ENCODE measurements at regions not wholly inside any gene's neighbourhood (a gene's known extent, or its start where the extent isn't known, plus 50 kb on each side); places are given as distances from the start of the nearest gene placed in this dataset.

DNA sequence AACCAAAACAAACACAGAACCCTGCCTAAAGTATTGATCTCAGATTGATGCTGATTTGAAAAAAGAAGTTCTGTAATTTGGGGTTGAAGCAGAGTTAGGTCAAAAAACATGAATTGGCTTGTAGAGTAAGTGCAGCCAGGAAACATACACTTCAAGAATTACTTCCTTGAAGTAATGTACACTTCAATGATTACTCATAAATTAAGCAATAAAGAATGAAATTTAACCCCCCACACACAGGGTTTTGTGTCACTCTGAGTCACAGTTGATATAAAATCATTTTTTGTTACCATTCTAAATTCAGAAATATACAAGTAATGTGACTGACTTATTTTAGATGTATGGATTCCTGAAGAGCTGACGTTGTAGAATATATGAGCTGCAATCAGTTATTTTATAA lies 622.2 kb downstream of the POM121L12 start:
- Histone ChIP-seq H3K27me3 (no peaks in the 10 kb centered on the region), H3K9me3 (no peaks in the 10 kb centered on the region), H3K36me3 (replicated peaks in 1 of 2; ENCODE audit: insufficient read depth in 1 of 2, low read depth in 2 of 2) (no peaks in the 10 kb centered on the region), H3K27ac (no peak overlapping the region), H3K4me1 (no peaks in the 10 kb centered on the region), H3K4me3 (no peak overlapping the region)
- 35 to 56% methylated on average over 1 of the region's 1 CpG for WGBS, 2 donors
- ATAC-seq (no peak), DNase-seq (no peak)
- no peak for TF ChIP-seq POLR2A (IDR thresholded peaks at IDR 0.05)
- TF ChIP-seq, protein P1, sequence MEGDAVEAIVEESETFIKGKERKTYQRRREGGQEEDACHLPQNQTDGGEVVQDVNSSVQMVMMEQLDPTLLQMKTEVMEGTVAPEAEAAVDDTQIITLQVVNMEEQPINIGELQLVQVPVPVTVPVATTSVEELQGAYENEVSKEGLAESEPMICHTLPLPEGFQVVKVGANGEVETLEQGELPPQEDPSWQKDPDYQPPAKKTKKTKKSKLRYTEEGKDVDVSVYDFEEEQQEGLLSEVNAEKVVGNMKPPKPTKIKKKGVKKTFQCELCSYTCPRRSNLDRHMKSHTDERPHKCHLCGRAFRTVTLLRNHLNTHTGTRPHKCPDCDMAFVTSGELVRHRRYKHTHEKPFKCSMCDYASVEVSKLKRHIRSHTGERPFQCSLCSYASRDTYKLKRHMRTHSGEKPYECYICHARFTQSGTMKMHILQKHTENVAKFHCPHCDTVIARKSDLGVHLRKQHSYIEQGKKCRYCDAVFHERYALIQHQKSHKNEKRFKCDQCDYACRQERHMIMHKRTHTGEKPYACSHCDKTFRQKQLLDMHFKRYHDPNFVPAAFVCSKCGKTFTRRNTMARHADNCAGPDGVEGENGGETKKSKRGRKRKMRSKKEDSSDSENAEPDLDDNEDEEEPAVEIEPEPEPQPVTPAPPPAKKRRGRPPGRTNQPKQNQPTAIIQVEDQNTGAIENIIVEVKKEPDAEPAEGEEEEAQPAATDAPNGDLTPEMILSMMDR (IDR thresholded peaks at IDR 0.05), result no peak
- intact Hi-C loops (cut with DNase I), result no loop called here

DNA sequence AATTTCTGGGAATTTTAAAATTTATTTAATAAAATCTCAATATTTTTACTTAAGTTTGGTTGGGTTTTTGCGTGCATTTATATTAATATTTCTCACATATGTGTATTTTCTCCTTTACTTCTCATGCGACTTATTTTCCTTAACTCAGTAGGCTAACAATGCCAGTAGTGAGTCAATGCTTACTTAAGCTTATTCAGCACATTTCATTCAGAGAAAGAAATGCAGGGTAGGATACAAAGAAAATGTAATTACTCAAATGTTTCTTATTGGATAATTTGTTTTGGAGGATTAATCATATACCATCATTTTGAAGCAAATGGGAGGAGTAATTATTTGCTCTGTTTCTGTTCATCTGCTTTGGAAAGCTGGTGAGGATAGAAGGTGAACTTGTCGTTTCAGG lies 623.5 kb downstream of the POM121L12 start:
- H3K27ac ChIP-seq, result no peak overlapping the region
- H3K4me1 ChIP-seq, result no peaks in the 10 kb centered on the region
- no peak overlapping the region for H3K4me3 ChIP-seq
- DNase-seq (no peak), ATAC-seq (no peak)
- no peaks in the 10 kb centered on the region for H3K27me3 ChIP-seq
- no peaks in the 10 kb centered on the region for H3K9me3 ChIP-seq
- H3K36me3 ChIP-seq (replicated peaks in 1 of 2; ENCODE audit: insufficient read depth in 1 of 2, low read depth in 2 of 2), result no peaks in the 10 kb centered on the region
- TF ChIP-seq POLR2A (IDR thresholded peaks at IDR 0.05), result no peak
- TF ChIP-seq, protein P1 (IDR thresholded peaks at IDR 0.05), result no peak
- WGBS, 2 donors, result 56 to 67% methylated on average over 3 of the region's 3 CpGs
- intact Hi-C loops (cut with DNase I), result no loop called here

DNA sequence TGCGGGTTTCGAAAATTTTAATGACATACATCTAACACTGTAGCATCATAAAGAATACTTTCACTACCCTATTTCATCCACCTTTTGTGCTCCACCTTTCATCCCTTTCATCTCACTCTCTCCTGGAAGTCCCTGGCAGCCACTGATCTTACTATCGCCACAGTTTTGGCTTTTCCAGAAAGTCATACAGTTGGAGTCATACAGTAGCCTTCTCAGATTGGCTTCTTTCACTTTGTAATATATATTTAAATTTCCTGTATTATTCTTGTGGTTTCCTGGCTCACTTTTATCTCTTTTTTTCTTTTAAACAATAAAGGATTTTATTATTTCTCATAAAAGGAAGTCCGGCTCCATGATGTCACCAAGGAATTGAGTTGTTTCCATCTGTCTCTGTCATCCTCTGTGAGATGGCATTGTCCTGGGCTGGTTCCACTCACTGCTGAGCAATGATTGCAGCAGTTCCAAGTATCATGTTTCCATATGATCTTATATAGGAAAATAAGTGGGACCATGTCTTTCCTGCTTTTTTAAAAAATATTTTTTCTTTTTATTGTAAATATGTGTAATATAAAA lies 626.3 kb downstream of the POM121L12 start:
- DNase-seq, result no peak
- H3K4me1 ChIP-seq, result no peaks in the 10 kb centered on the region
- H3K9me3 ChIP-seq, result no peaks in the 10 kb centered on the region
- no peak overlapping the region for H3K27ac ChIP-seq
- no peaks in the 10 kb centered on the region for H3K36me3 ChIP-seq (replicated peaks in 1 of 2; ENCODE audit: insufficient read depth in 1 of 2, low read depth in 2 of 2)
- no peaks in the 10 kb centered on the region for H3K27me3 ChIP-seq
- TF ChIP-seq, protein P1 (IDR thresholded peaks at IDR 0.05), result no peak
- TF ChIP-seq POLR2A (IDR thresholded peaks at IDR 0.05), result no peak
- intact Hi-C loops (cut with DNase I), result no loop called here
- WGBS, 2 donors, result 80 to 85% methylated on average over 4 of the region's 4 CpGs
- ATAC-seq, result no peak
- no peak overlapping the region for H3K4me3 ChIP-seq

DNA sequence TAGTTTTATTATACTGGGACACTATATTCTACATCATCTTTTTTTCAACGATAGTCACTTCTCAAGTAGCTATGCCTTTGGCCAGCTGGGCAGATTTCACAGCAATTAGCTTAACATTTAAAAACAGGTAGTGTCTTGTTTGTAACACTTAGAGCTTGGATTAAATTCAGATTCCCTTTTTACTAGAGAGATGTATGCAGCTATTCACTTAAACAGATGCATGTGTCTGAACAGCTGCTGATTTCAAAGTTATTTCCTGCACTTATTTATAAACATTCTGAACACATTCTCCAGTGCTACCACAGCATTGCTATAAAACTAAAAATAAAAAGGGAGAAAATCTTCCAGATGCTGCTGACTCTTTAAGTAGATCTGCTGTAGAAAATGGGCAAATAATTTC lies 637.2 kb downstream of the POM121L12 start:
- TF ChIP-seq, protein P1 (IDR thresholded peaks at IDR 0.05), result no peak
- no peak for TF ChIP-seq POLR2A (IDR thresholded peaks at IDR 0.05)
- 50 to 76% methylated on average over 1 of the region's 1 CpG for WGBS, 2 donors
- DNase-seq (no peak), ATAC-seq (no peak)
- intact Hi-C loops (cut with DNase I), result no loop called here
- H3K36me3 ChIP-seq (replicated peaks in 1 of 2; ENCODE audit: insufficient read depth in 1 of 2, low read depth in 2 of 2), result no peaks in the 10 kb centered on the region
- H3K9me3 ChIP-seq, result no peaks in the 10 kb centered on the region
- no peaks in the 10 kb centered on the region for H3K27me3 ChIP-seq
- no peak overlapping the region for H3K4me3 ChIP-seq
- no peak overlapping the region for H3K27ac ChIP-seq
- no peaks in the 10 kb centered on the region for H3K4me1 ChIP-seq

DNA sequence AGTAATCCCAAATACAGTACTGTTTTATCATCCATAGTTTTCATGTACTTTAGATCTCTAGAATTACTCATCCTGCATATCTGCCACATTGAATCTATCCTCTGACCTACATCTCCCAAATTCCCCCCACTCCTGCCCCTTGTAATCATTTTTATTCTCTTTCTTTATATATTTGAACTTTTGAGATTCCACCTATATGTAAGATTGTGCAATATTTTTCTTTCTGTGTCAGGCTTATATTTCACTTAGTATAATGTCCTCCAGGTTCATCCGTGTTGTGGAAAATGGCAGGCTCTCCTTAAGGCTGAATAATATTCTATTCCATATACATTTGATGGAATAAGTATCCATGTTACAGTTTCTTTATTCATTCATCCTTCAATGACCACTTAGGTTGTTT lies 640.4 kb downstream of the POM121L12 start:
- WGBS, 2 donors, result 79 to 83% methylated on average over 1 of the region's 1 CpG
- ATAC-seq, result no peak
- H3K27ac ChIP-seq, result no peak overlapping the region
- no peak overlapping the region for H3K4me3 ChIP-seq
- H3K9me3 ChIP-seq, result no peaks in the 10 kb centered on the region
- no peaks in the 10 kb centered on the region for H3K27me3 ChIP-seq
- H3K4me1 ChIP-seq, result no peaks in the 10 kb centered on the region
- H3K36me3 ChIP-seq (replicated peaks in 1 of 2; ENCODE audit: insufficient read depth in 1 of 2, low read depth in 2 of 2), result no peaks in the 10 kb centered on the region
- intact Hi-C loops (cut with DNase I), result no loop called here
- no peak for DNase-seq
- TF ChIP-seq, protein P1 (IDR thresholded peaks at IDR 0.05), result no peak
- TF ChIP-seq POLR2A (IDR thresholded peaks at IDR 0.05), result no peak

Data from body of pancreas (tissue), 4 donors.